LNCaP clone FGC (cell line): ENCODE measurements at regions not wholly inside any gene's neighbourhood (a gene's known extent, or its start where the extent isn't known, plus 50 kb on each side); places are given as distances from the start of the nearest gene placed in this dataset.

ENCODE experiments used
- DNase-seq: peaks from one replicate; pipeline ENCODE4 v3.0.0-alpha.2; 2011; ENCODE audit warnings: low read depth
- H3K4me3 ChIP-seq: 2 replicates; pipeline ENCODE4 v1.5.1; 2011; ENCODE audit warnings: mild to moderate bottlenecking, low read depth, low read length, control low read depth
- TF ChIP-seq, protein P1 (sequence below): IDR thresholded peaks from 2 replicates; pipeline ENCODE4 v1.5.1; 2012; ENCODE audit warnings: mild to moderate bottlenecking; ENCODE audit not compliant: control insufficient read depth, insufficient read depth; ENCODE audit errors: extremely low read depth

DNA sequence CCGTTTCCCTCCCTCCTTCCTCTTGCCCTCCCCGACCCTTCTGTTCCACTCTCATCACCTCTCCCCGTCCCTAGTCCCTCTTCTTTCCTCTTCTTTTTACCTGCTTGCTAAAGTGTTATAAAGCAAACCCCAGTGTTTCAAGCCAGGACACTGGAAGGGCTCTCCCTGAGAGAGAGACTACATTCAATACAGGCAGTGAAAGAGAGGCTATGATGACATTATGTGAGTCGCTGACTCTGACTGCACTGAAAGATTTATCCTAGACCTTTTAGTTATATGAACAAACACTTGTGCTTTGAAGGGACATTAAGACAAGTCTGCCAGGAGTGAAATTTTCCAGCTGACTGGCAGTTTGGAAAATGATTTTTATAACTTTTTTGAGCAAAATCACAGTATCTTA, 155.7 kb downstream of the S1PR1 start:
- H3K4me3 ChIP-seq, result no peak overlapping the region
- no peak for DNase-seq

DNA sequence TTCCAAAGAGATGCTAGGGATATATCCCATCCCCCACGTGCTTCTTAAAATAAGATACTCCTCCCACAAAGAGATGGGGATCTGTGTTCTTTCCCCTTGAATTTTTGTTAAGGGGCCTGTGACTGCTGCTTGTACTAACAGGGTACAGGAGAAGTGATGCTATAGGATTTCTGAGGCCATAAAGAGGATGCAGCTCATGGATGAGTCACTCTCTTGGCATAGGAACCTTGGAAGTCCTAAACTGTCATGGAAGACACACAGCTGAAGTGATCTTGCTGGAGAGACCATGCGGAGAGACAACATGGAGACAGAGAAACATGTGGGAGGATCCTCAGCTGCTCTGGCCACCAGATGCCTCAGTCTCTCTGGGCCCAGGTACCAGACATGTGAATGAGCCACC, 157.2 kb downstream of the S1PR1 start:
- DNase-seq, result no peak
- TF ChIP-seq, protein P1, sequence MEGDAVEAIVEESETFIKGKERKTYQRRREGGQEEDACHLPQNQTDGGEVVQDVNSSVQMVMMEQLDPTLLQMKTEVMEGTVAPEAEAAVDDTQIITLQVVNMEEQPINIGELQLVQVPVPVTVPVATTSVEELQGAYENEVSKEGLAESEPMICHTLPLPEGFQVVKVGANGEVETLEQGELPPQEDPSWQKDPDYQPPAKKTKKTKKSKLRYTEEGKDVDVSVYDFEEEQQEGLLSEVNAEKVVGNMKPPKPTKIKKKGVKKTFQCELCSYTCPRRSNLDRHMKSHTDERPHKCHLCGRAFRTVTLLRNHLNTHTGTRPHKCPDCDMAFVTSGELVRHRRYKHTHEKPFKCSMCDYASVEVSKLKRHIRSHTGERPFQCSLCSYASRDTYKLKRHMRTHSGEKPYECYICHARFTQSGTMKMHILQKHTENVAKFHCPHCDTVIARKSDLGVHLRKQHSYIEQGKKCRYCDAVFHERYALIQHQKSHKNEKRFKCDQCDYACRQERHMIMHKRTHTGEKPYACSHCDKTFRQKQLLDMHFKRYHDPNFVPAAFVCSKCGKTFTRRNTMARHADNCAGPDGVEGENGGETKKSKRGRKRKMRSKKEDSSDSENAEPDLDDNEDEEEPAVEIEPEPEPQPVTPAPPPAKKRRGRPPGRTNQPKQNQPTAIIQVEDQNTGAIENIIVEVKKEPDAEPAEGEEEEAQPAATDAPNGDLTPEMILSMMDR, result no peak
- no peak overlapping the region for H3K4me3 ChIP-seq

More for the DNA sequence above, 155.7 kb downstream of the S1PR1 start:
- TF ChIP-seq, protein P1, result no peak

DNA sequence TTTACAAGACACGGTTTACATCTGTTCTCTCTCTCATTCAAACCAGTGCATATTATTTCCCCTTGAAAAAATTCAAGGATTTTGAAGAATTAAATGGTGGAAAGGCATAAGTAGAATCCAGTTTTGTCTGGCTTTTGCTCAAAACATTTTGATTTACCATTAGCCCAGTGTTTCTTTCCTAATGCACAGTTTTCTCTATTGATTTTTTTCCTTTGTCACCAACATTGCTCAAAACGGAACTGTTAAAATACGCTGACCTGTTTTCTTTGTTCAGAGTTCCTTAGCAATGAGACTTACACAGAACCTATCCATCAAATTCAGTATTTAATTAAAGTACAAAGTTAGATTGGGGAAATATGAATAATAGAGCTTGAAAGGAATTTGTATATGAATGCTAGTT, 162.4 kb downstream of the S1PR1 start:
- DNase-seq, result no peak
- TF ChIP-seq, protein P1, result no peak
- H3K4me3 ChIP-seq, result no peak overlapping the region

DNA sequence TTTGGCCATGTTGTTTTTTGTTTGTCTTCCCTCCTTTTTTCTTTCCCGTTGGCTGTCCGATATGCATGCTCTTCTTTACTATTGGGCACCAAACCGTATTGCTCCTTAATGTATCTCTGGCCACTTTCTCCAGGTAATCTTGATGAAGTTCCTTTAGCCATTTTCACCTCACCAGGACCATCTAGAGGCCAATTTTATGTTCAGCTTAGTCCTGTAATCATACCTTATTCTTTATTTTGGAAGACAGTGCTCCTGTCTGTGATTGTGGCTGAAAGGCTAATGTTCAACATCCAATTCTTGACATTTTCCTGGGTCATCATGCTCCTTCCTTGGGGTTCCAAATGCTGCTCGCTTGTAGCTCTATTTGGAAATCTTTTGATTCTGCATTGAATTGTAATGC, 169.5 kb downstream of the S1PR1 start:
- no peak for DNase-seq
- TF ChIP-seq, protein P1, result no peak
- H3K4me3 ChIP-seq, result no peak overlapping the region

DNA sequence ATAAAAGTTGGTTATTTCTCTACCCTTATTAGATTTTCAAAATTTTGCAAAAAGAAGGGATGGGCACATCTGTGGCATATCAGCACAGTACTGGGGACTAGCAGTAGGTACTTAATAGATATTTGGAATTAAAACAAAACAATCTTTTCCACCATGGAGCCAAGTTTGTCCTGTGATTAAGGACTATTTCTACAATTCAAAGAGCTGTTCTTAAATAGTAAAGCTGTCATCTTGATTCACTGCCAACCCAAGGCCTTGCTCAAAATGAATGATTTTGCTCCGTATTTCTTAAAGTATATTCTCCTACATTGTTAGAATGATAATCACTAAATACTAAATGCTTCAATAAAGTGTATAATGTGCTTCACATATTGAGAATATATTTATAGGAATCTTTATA, 169.9 kb downstream of the S1PR1 start:
- DNase-seq, result no peak
- no peak overlapping the region for H3K4me3 ChIP-seq
- TF ChIP-seq, protein P1, result no peak

DNA sequence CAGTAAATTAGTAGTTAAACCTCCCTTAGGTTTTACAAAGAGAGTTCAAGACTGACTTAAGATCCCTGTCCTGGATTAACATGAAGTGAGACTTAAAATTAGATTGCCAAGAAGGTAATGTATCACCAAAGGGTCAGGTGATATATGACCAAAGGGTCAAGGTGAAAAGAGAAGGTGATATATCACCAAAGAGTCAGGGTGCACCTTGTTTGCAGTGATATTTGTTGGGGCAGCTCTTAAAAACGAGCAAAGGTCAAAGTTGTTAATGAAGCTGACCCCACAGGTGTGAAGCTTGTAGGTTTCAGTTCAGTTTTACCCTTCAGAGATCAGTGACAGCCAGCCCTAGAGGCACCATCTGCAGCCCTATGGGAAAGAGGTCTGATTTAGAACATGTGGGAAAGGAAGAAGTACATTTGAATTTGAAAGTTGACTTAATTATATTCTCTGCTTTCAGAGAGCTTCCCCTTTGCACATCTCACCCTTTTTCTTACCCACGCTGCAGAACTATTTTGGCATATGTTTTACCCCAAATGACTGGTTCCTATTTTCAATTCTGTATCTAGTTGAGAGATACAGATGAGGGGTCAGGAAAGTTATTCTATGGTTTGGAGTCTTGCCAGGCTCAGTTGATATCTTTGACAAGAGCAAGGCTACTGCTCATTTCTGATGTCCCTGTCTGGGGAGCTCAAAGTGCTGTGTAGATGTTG, 170.8 kb downstream of the S1PR1 start:
- no peak for DNase-seq
- TF ChIP-seq, protein P1, result no peak
- H3K4me3 ChIP-seq, result no peak overlapping the region
